Suprapubic skin (tissue), 4 donors: ENCODE measurements at regions not wholly inside any gene's neighbourhood (a gene's known extent, or its start where the extent isn't known, plus 50 kb on each side); places are given as distances from the start of the nearest gene placed in this dataset.

Source experiments
- DNase-seq, 2 donors: peaks; one replicate each; pipeline ENCODE4 v3.0.0-alpha.2; 2019; ENCODE audit warnings: low spot score in 2 of 2
- H3K27ac ChIP-seq: fragments of 200-600 bp; sonication (generic); one replicate; pipeline ENCODE4 v1.5.1; 2019
- H3K27me3 ChIP-seq: fragments of 200-600 bp; sonication (generic); one replicate; pipeline ENCODE4 v1.5.1; 2019
- H3K36me3 ChIP-seq: fragments of 200-600 bp; sonication (generic); one replicate; pipeline ENCODE4 v1.5.1; 2019
- H3K4me1 ChIP-seq: fragments of 200-600 bp; sonication (generic); one replicate; pipeline ENCODE4 v1.5.1; 2019
- H3K4me3 ChIP-seq: fragments of 200-600 bp; sonication (generic); one replicate; pipeline ENCODE4 v1.5.1; 2019; ENCODE audit warnings: mild to moderate bottlenecking
- H3K9me3 ChIP-seq: fragments of 200-600 bp; sonication (generic); one replicate; pipeline ENCODE4 v1.5.1; 2019
- EP300 ChIP-seq: sonication (generic); formaldehyde crosslinking; IDR thresholded peaks from one replicate; pipeline ENCODE4 v1.6.1; 2017; ENCODE audit warnings: antibody characterized with exemption
- POLR2A ChIP-seq, 2 donors: fragments of 450-650 bp; IDR thresholded peaks; one replicate each; pipeline ENCODE4 v1.6.1; 2017; ENCODE audit warnings: antibody characterized with exemption in 2 of 2, mild to moderate bottlenecking in 2 of 2, moderate library complexity in 2 of 2
- POLR2AphosphoS5 ChIP-seq, 3 donors: sonication (generic); formaldehyde crosslinking; IDR thresholded peaks; one replicate each; pipeline ENCODE4 v1.6.1; 2017; ENCODE audit warnings: antibody characterized with exemption in 3 of 3
- WGBS: methylation state at CpG from one replicate; pipeline ENCODE4 v1.1.5; 2018; 5-methylcytosine and 5-hydroxymethylcytosine counted together
- TF ChIP-seq, protein P1 (sequence below), 2 donors: fragments of 200-600 bp in 1 of 2; fragments of 450-650 bp in 1 of 2; sonication (generic) in 1 of 2; IDR thresholded peaks; one replicate each; pipeline ENCODE4 v1.5.1; 2016 to 2019; ENCODE audit warnings: antibody characterized with exemption in 2 of 2, mild to moderate bottlenecking in 1 of 2, moderate library complexity in 1 of 2

DNA sequence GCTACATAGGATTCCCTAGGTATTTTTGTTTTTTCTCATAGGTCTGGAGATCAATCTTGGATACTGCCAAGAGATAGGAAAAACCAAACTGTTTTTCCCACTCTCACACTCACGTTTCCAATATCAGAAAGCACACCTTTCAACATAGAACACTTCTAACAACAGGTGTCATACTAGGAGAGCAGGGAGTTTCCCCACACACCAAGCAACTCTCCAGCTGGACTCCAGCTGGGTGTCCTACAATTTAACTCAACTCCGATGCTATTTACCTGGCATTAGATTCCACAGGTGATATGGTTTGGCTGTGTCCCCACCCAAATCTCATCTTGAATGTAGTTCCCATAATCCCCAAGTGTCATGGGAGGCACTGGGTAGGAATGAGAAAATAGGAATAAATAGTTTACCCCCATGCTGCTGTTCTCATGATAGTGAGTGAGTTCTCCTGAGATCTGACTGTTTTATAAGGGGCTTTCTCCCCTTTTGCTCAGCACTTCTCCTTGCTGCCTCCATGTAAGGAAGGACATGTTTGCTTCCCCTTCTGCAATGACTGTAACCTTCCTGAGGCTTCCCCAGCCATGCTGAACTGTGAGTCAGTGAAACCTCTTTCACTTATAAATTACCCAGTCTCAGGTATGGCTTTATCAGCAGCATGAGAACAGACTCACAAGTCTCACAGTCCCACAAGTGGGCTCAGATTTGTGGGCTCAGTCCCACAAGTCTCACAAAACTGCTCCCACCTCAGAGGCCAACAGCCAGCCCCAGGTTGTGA, 354.5 kb upstream of the THBS1 start:
- no peaks in the 10 kb centered on the region for H3K9me3 ChIP-seq
- peaks cover 3% of the 10 kb centered on the region for H3K4me1 ChIP-seq
- 87% methylated on average over 2 of the region's 2 CpGs for WGBS
- DNase-seq = no peak
- H3K4me3 ChIP-seq = no peak overlapping the region
- H3K27me3 ChIP-seq = no peaks in the 10 kb centered on the region
- no peaks in the 10 kb centered on the region for H3K36me3 ChIP-seq
- TF ChIP-seq POLR2AphosphoS5 (IDR thresholded peaks at IDR 0.05) (no peak), EP300 (no peak), POLR2A (IDR thresholded peaks at IDR 0.05) (no peak)
- TF ChIP-seq, protein P1, sequence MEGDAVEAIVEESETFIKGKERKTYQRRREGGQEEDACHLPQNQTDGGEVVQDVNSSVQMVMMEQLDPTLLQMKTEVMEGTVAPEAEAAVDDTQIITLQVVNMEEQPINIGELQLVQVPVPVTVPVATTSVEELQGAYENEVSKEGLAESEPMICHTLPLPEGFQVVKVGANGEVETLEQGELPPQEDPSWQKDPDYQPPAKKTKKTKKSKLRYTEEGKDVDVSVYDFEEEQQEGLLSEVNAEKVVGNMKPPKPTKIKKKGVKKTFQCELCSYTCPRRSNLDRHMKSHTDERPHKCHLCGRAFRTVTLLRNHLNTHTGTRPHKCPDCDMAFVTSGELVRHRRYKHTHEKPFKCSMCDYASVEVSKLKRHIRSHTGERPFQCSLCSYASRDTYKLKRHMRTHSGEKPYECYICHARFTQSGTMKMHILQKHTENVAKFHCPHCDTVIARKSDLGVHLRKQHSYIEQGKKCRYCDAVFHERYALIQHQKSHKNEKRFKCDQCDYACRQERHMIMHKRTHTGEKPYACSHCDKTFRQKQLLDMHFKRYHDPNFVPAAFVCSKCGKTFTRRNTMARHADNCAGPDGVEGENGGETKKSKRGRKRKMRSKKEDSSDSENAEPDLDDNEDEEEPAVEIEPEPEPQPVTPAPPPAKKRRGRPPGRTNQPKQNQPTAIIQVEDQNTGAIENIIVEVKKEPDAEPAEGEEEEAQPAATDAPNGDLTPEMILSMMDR (IDR thresholded peaks at IDR 0.05) = no peak
- H3K27ac ChIP-seq = no peak overlapping the region

DNA sequence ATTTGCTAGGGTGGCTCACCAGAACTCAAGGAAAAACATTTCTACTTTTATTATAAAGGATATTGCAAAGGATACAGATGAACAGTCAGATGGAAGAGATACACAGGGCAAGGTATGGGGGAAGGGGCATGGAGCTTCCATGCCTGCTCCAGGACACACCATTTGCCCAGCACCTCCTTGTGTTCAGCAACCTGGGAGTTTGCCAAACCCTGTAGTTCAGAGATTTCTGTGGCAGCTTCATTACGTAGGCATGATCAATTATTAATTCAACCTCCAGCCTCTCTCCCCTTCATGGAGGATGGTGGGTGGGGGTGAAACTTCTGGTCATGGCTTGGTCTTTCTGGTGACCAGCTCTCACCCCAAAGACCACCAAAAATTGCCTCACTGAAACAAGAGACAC, 353.9 kb upstream of the THBS1 start:
- Histone ChIP-seq H3K4me1 (peaks cover 3% of the 10 kb centered on the region), H3K9me3 (no peaks in the 10 kb centered on the region), H3K27ac (no peak overlapping the region), H3K4me3 (no peak overlapping the region), H3K27me3 (no peaks in the 10 kb centered on the region), H3K36me3 (no peaks in the 10 kb centered on the region)
- no peak for DNase-seq
- WGBS = 85% methylated on average over 1 of the region's 1 CpG
- TF ChIP-seq, protein P1 (IDR thresholded peaks at IDR 0.05) = no peak
- TF ChIP-seq POLR2AphosphoS5 (IDR thresholded peaks at IDR 0.05) (no peak), POLR2A (IDR thresholded peaks at IDR 0.05) (no peak), EP300 (no peak)

DNA sequence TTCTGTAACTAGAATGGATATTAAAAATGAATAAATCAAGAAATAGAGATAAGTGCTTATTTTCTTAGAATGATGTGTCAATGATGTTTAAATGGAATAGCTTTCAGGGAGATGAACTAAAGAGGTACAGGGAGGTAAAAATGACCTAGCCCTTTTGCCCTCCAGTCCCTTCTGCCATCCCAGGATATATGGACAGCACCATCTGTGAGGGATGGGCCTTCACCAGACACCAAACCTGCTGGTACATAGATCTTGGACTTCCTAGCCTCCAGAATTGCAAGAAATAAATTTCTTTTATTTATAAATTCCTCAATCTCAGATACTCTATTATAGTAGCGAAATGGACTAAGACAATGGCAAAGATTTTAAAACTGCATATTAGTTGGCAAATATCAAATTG, 352.0 kb upstream of the THBS1 start:
- Histone ChIP-seq H3K36me3 (no peaks in the 10 kb centered on the region), H3K9me3 (no peaks in the 10 kb centered on the region), H3K27me3 (no peaks in the 10 kb centered on the region), H3K27ac (no peak overlapping the region), H3K4me3 (no peak overlapping the region), H3K4me1 (peaks cover 10% of the 10 kb centered on the region)
- WGBS = 93% methylated on average over 1 of the region's 1 CpG
- TF ChIP-seq POLR2A (IDR thresholded peaks at IDR 0.05) (no peak), POLR2AphosphoS5 (IDR thresholded peaks at IDR 0.05) (no peak)
- TF ChIP-seq, protein P1 (IDR thresholded peaks at IDR 0.05) = no peak
- no peak for DNase-seq

DNA sequence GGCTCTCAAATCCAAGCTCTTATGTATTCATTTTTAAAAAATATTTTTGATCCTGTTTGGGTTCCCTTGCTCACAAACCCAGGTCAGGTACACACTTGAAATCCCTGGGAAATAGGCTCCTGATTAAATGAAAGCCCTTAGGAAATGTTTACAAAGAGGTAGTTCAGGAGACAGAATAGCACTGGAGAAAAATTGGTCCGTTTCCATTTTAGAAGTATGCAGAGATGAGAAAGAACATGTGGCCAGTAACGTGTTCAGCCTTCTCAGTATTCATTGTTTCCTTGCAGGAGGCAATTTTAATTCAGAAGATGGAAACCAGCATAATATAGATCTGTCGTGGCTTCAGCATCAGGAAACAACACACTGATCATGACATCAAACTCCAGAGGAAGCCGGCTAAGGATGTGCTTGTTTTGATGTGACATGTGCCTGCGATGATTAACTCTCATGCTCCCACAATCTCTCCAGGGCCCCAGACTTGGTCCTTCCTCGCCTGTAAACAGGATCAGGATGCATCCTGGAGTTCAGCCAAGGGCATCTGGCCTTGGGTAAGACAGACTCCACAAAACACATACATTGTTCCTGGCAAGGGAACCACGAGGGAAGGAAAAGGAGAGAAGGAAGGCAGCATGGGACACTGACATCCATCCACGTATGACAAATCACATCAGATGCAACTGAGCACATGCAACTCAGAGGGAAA, 350.5 kb upstream of the THBS1 start:
- DNase-seq = no peak
- Histone ChIP-seq H3K27ac (no peak overlapping the region), H3K9me3 (no peaks in the 10 kb centered on the region), H3K36me3 (no peaks in the 10 kb centered on the region), H3K27me3 (no peaks in the 10 kb centered on the region), H3K4me3 (no peak overlapping the region), H3K4me1 (peaks cover 10% of the 10 kb centered on the region)
- TF ChIP-seq, protein P1 (IDR thresholded peaks at IDR 0.05) = no peak
- TF ChIP-seq POLR2AphosphoS5 (IDR thresholded peaks at IDR 0.05) = no peak
- TF ChIP-seq POLR2A (IDR thresholded peaks at IDR 0.05) = no peak
- TF ChIP-seq EP300 = no peak
- WGBS = 46% methylated on average over 8 of the region's 8 CpGs

DNA sequence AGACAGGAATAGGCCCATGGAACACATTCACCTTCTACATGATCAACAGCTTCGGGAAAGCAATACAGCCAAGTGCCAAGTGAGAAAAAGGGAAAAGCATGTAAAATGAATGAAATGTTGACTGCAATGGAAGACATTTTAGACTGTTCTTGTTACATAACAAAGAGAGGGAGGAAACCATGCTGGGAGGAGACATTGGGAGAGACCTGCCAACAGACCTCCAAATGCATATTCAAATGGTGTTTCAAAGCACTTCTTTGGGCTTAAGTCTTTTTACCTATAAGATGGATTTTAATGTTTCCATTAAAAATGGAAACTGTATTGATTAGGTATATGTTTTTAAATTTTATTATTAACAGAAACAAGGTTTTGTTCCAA, 350.0 kb upstream of the THBS1 start:
- H3K9me3 ChIP-seq = no peaks in the 10 kb centered on the region
- no peak for TF ChIP-seq EP300
- TF ChIP-seq, protein P1 (IDR thresholded peaks at IDR 0.05) = no peak
- TF ChIP-seq POLR2AphosphoS5 (IDR thresholded peaks at IDR 0.05) = no peak
- no peak for TF ChIP-seq POLR2A (IDR thresholded peaks at IDR 0.05)
- H3K27ac ChIP-seq = no peak overlapping the region
- WGBS = 86% methylated on average over 1 of the region's 1 CpG
- H3K36me3 ChIP-seq = no peaks in the 10 kb centered on the region
- no peak for DNase-seq
- peaks cover 10% of the 10 kb centered on the region for H3K4me1 ChIP-seq
- no peaks in the 10 kb centered on the region for H3K27me3 ChIP-seq
- no peak overlapping the region for H3K4me3 ChIP-seq
